OCI-LY7 (cell line): ENCODE measurements at regions not wholly inside any gene's neighbourhood (a gene's known extent, or its start where the extent isn't known, plus 50 kb on each side); places are given as distances from the start of the nearest gene placed in this dataset.

Source experiments
- EZH2phosphoT487 ChIP-seq: fragments of 200-600 bp; sonication (generic); IDR thresholded peaks from 2 replicates; pipeline ENCODE4 v1.6.1; 2018; ENCODE audit warnings: low read depth, borderline replicate concordance, mild to moderate bottlenecking, mixed run types, antibody characterized with exemption, low read length, moderate library complexity, mixed read lengths
- TF ChIP-seq, protein P1 (sequence below): fragments of 200-600 bp; sonication (generic); conservative IDR thresholded peaks from 2 replicates; pipeline ENCODE4 v1.5.1; 2014; ENCODE audit warnings: mild to moderate bottlenecking, antibody characterized with exemption, low read length, moderate library complexity, mixed read lengths

DNA sequence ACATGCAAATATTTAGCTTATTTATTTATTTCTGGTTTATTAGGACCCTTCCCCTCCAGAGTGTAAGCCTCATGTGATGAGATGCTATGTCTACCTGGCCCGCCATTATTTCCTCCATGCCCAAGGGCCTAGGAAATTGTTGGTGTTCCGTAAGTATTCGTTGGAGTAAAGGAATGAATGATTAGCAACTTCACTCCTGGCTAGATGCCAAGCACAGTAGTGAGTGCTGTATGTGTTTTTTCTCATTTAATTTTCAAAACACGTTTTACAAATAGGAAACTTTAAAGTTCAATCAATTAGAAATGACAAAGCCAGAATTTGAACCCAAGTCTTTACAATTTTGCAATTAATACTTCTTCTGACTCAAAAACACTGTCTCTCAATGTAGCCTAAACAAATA is 253.8 kb downstream of the BCAT1 start:
- TF ChIP-seq, protein P1, sequence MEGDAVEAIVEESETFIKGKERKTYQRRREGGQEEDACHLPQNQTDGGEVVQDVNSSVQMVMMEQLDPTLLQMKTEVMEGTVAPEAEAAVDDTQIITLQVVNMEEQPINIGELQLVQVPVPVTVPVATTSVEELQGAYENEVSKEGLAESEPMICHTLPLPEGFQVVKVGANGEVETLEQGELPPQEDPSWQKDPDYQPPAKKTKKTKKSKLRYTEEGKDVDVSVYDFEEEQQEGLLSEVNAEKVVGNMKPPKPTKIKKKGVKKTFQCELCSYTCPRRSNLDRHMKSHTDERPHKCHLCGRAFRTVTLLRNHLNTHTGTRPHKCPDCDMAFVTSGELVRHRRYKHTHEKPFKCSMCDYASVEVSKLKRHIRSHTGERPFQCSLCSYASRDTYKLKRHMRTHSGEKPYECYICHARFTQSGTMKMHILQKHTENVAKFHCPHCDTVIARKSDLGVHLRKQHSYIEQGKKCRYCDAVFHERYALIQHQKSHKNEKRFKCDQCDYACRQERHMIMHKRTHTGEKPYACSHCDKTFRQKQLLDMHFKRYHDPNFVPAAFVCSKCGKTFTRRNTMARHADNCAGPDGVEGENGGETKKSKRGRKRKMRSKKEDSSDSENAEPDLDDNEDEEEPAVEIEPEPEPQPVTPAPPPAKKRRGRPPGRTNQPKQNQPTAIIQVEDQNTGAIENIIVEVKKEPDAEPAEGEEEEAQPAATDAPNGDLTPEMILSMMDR: no peak
- TF ChIP-seq EZH2phosphoT487: no peak
